HG03469 (cell line): ENCODE measurements at regions not wholly inside any gene's neighbourhood (a gene's known extent, or its start where the extent isn't known, plus 50 kb on each side); places are given as distances from the start of the nearest gene placed in this dataset.
"Not testable (repeated sequence)": the region's sequence is repeated elsewhere in the genome, so short reads cannot be mapped to it uniquely, and the experiment has no call there.

ENCODE experiments used
- ATAC-seq: cut with Tn5 transposase; IDR thresholded peaks from one replicate; pipeline ENCODE4 v1.9.1; 2021; ENCODE audit warnings: mild to moderate bottlenecking, moderate library complexity, moderate number of reproducible peaks; ENCODE audit not compliant: unreplicated experiment

GRCh38 chr5:28404363-28405071, 1366.1 kb upstream of the CDH9 start:
- ATAC-seq = no peak

GRCh38 chr5:28403846-28404245, 1365.5 kb upstream of the CDH9 start:
- no peak for ATAC-seq

GRCh38 chr5:28402590-28403301, 1364.4 kb upstream of the CDH9 start:
- no peak for ATAC-seq

GRCh38 chr5:28400076-28400475, 1361.7 kb upstream of the CDH9 start:
- ATAC-seq = no peak

GRCh38 chr5:28399211-28399610, 1360.8 kb upstream of the CDH9 start:
- ATAC-seq = no peak

GRCh38 chr5:28398185-28398584, 1359.8 kb upstream of the CDH9 start:
- no peak for ATAC-seq

GRCh38 chr5:28397502-28397941, 1359.1 kb upstream of the CDH9 start:
- no peak for ATAC-seq

GRCh38 chr5:28391277-28391676, 1352.9 kb upstream of the CDH9 start:
- ATAC-seq = no peak

GRCh38 chr5:28390341-28390740, 1352.0 kb upstream of the CDH9 start:
- ATAC-seq = no peak

GRCh38 chr5:28389727-28390126, 1351.3 kb upstream of the CDH9 start:
- not testable (repeated sequence) for ATAC-seq

GRCh38 chr5:28388428-28388827, 1350.0 kb upstream of the CDH9 start:
- ATAC-seq = no peak

- no peak for ATAC-seq
These were observed 1348.3 kb upstream of the CDH9 start for GRCh38 chr5:28386712-28387111.

GRCh38 chr5:28380167-28380566, 1341.8 kb upstream of the CDH9 start:
- ATAC-seq = no peak

GRCh38 chr5:28374492-28374967, 1336.1 kb upstream of the CDH9 start:
- no peak for ATAC-seq

GRCh38 chr5:28370896-28371295, 1332.5 kb upstream of the CDH9 start:
- no peak for ATAC-seq

GRCh38 chr5:28369418-28369817, 1331.0 kb upstream of the CDH9 start:
- no peak for ATAC-seq

- no peak for ATAC-seq
These were observed 1317.4 kb upstream of the CDH9 start for GRCh38 chr5:28355831-28356230.

GRCh38 chr5:28346696-28347095, 1308.3 kb upstream of the CDH9 start:
- ATAC-seq = no peak

- ATAC-seq = no peak
These were observed 1306.5 kb upstream of the CDH9 start for GRCh38 chr5:28344836-28345433.

- no peak for ATAC-seq
These were observed 1290.8 kb upstream of the CDH9 start for GRCh38 chr5:28329176-28329575.

GRCh38 chr5:28328681-28329080, 1290.3 kb upstream of the CDH9 start:
- no peak for ATAC-seq

GRCh38 chr5:28324174-28324573, 1285.8 kb upstream of the CDH9 start:
- no peak for ATAC-seq
